Transverse colon (tissue), 4 donors: ENCODE measurements at regions not wholly inside any gene's neighbourhood (a gene's known extent, or its start where the extent isn't known, plus 50 kb on each side); places are given as distances from the start of the nearest gene placed in this dataset.

ENCODE experiments used
- DNase-seq: peaks from one replicate; pipeline ENCODE4 v3.0.0-alpha.2; 2019
- H3K27ac ChIP-seq, 4 donors: fragments of 200-600 bp; sonication (generic); 2 replicates each; pipeline ENCODE4 v1.5.1; 2016 to 2018; ENCODE audit warnings: inconsistent platforms in 4 of 4
- H3K27me3 ChIP-seq: fragments of 200-600 bp; sonication (generic); 2 replicates; pipeline ENCODE4 v1.5.1; 2017; ENCODE audit warnings: inconsistent platforms
- H3K36me3 ChIP-seq, 4 donors: fragments of 200-600 bp; sonication (generic); 2 replicates each; pipeline ENCODE4 v1.5.1; 2017 to 2019; ENCODE audit warnings: inconsistent platforms in 4 of 4
- H3K4me1 ChIP-seq, 4 donors: fragments of 200-600 bp; sonication (generic); 2 replicates each; pipeline ENCODE4 v1.5.1; 2017 to 2020; ENCODE audit warnings: inconsistent platforms in 4 of 4
- H3K4me3 ChIP-seq, 4 donors: fragments of 200-600 bp; sonication (generic); 1 replicate in 1 of 4; 2 replicates in 3 of 4; pipeline versions ENCODE4 v1.5.1 to v1.6.1; 2017 to 2019; ENCODE audit warnings: inconsistent platforms in 4 of 4
- H3K9me3 ChIP-seq, 2 donors: fragments of 200-600 bp; sonication (generic); 2 replicates each; pipeline ENCODE4 v1.5.1; 2017 to 2019; ENCODE audit warnings: inconsistent platforms in 2 of 2
- EP300 ChIP-seq: sonication (generic); formaldehyde crosslinking; IDR thresholded peaks from one replicate; pipeline ENCODE4 v1.6.1; 2017; ENCODE audit warnings: antibody characterized with exemption, low read depth
- POLR2A ChIP-seq: fragments of 450-650 bp; IDR thresholded peaks from one replicate; pipeline ENCODE4 v1.6.1; 2016; ENCODE audit warnings: antibody characterized with exemption, mild to moderate bottlenecking, moderate library complexity
- POLR2AphosphoS5 ChIP-seq, 3 donors: sonication (generic); formaldehyde crosslinking; IDR thresholded peaks; one replicate each; pipeline ENCODE4 v1.6.1; 2016; ENCODE audit warnings: antibody characterized with exemption in 3 of 3
- WGBS, 2 donors: methylation state at CpG; one replicate each; pipeline ENCODE4 v1.1.5; 2018; ENCODE audit warnings: low coverage in 1 of 2; 5-methylcytosine and 5-hydroxymethylcytosine counted together
- in situ Hi-C, 4 donors: fragments of 200-750 bp; cut with MboI; loops; one replicate each; pipeline versions ENCODE4 v1.15.0 to v1.15.1; 2017; ENCODE audit warnings: low sequenced_read_pairs in 3 of 4, low pct_ligation_motif_present in 1 of 4, low pct_unique_long_range_greater_than_20kb in 1 of 4
- intact Hi-C: fragments of 100-400 bp; cut with DNase I; formaldehyde crosslinking; loops from one replicate; pipeline ENCODE4 v1.15.1; 2023; ENCODE audit warnings: low total_unique reads
- TF ChIP-seq, protein P1 (sequence below), 5 experiments: fragments of 200-600 bp in 3 of 5; fragments of 450-650 bp in 2 of 5; sonication (generic) in 3 of 5; IDR thresholded peaks; 1 replicate in 2 of 5; 2 replicates in 3 of 5; pipeline ENCODE4 v1.5.1; 2016 to 2017; ENCODE audit warnings: antibody characterized with exemption in 5 of 5, inconsistent platforms in 3 of 5, mild to moderate bottlenecking in 2 of 5, moderate library complexity in 1 of 5

DNA sequence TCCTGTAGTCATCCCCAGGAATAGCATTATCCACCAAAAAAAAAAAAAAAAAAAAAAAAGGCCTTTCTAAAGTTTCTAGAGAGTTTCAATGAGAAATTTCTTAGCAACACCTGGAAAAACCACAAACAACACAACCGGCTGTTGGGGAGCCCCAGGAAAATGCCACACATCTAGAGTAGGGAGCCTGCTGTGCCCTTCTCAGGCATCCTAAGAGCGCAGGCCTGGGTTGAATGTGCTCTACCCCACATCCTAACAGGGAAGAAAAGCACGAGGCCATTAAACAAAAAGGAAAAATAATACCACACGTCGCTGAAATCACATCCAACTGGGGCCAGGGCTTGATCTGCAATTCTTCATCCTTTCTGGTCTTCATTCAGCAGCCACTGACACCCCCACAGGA lies 367.5 kb downstream of the TGFB2 start:
- WGBS, 2 donors: 73 to 75% methylated on average over 4 to 5 of the region's 5 CpGs
- in situ Hi-C loops: no loop called here

DNA sequence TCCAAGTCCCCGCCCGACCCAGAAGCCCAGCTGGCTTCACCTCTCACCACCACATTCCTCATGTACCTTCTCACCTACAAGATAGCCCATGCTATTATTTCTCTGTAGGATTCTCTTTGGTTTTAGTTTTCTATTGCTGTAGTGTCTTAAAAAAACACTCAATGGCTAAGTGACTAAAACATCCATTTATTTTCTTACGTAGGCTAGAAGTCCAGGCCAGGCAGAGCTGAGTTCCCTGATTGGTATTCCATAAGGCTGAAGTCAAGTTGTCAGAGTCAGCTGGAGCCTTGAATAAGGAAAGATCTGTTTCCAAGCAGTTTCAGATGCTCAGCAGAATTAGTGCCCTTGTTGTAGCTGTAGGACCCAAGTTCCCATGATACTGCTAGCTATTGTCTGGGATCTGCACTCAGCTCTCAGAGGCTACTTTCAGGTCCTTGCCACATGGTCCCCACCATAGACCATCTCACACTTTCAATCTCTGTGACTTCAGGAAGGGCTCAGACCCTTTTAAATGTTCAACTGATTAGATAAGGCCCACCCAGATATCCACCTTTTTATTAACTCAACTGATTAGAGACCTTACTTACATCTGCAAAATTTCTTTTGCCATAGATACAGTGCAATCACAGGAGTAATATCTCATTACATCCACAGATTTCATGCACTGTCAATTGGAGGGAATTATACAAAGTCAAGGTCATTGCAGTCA lies 371.0 kb downstream of the TGFB2 start:
- TF ChIP-seq POLR2AphosphoS5 (IDR thresholded peaks at IDR 0.05) (no peak), POLR2A (no peak), EP300 (no peak)
- TF ChIP-seq, protein P1, sequence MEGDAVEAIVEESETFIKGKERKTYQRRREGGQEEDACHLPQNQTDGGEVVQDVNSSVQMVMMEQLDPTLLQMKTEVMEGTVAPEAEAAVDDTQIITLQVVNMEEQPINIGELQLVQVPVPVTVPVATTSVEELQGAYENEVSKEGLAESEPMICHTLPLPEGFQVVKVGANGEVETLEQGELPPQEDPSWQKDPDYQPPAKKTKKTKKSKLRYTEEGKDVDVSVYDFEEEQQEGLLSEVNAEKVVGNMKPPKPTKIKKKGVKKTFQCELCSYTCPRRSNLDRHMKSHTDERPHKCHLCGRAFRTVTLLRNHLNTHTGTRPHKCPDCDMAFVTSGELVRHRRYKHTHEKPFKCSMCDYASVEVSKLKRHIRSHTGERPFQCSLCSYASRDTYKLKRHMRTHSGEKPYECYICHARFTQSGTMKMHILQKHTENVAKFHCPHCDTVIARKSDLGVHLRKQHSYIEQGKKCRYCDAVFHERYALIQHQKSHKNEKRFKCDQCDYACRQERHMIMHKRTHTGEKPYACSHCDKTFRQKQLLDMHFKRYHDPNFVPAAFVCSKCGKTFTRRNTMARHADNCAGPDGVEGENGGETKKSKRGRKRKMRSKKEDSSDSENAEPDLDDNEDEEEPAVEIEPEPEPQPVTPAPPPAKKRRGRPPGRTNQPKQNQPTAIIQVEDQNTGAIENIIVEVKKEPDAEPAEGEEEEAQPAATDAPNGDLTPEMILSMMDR (IDR thresholded peaks at IDR 0.05): no peak
- in situ Hi-C loops: no loop called here
- no peaks in the 10 kb centered on the region for H3K9me3 ChIP-seq
- no peaks in the 10 kb centered on the region for H3K4me1 ChIP-seq
- no peaks in the 10 kb centered on the region for H3K27me3 ChIP-seq
- no peak for DNase-seq
- H3K27ac ChIP-seq: no peak overlapping the region
- H3K4me3 ChIP-seq: no peak overlapping the region
- intact Hi-C loops: no loop called here
- no peaks in the 10 kb centered on the region for H3K36me3 ChIP-seq
- 72 to 89% methylated on average over 3 of the region's 3 CpGs for WGBS, 2 donors

More for the DNA sequence above, 367.5 kb downstream of the TGFB2 start:
- Histone ChIP-seq H3K9me3 (no peaks in the 10 kb centered on the region), H3K27ac (no peak overlapping the region), H3K27me3 (no peaks in the 10 kb centered on the region), H3K36me3 (no peaks in the 10 kb centered on the region), H3K4me1 (no peaks in the 10 kb centered on the region), H3K4me3 (no peak overlapping the region)
- no peak for DNase-seq
- TF ChIP-seq POLR2A (no peak), POLR2AphosphoS5 (IDR thresholded peaks at IDR 0.05) (no peak), EP300 (no peak)
- TF ChIP-seq, protein P1 (IDR thresholded peaks at IDR 0.05): no peak
- intact Hi-C loops: no loop called here

DNA sequence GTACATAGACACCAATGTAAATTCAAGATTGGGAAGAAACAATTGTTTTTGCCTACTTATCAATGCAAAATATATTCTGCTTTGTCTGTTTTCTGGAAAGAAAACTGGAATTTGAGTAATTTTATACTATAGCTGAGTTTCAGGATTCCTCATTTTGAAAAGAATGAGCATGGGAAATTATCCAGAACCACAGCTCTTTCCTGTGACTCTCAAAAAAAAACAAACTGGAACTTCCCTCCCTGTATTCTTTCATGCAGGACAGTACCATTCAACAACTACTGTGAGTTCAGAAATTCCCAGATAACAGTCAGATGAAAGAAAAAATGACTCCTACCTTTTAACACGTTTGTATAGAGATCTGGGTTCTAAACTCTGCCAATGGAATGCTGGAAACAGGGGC lies 372.4 kb downstream of the TGFB2 start:
- no peak for DNase-seq
- Histone ChIP-seq H3K27me3 (no peaks in the 10 kb centered on the region), H3K4me3 (no peak overlapping the region), H3K4me1 (no peaks in the 10 kb centered on the region), H3K27ac (no peak overlapping the region), H3K36me3 (no peaks in the 10 kb centered on the region), H3K9me3 (no peaks in the 10 kb centered on the region)
- intact Hi-C loops (no loop called here), in situ Hi-C loops (no loop called here)
- no peak for TF ChIP-seq POLR2A
- no peak for TF ChIP-seq POLR2AphosphoS5 (IDR thresholded peaks at IDR 0.05)
- TF ChIP-seq EP300: no peak
- TF ChIP-seq, protein P1 (IDR thresholded peaks at IDR 0.05): no peak
- 6 to 33% methylated on average over 1 of the region's 1 CpG for WGBS, 2 donors

DNA sequence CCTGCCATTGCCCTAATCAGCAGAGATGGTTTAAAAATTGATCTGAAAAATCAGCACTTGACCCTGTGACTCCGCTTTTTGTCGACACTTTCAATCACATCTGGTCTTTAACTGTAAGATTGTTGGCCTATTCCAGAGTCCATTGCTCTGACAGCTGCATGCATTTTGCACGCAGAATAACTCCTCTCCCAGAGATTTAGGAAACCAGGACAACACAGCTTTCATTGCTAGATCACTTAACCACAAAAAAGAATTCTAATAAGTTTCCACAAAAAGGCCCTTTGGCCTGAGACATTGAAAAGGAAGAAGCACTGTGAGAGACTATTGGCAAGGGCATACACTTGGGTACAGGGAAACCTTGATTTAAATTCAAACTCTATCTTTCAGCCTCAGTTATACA lies 373.1 kb downstream of the TGFB2 start:
- no peak for DNase-seq
- WGBS, 2 donors: 58 to 84% methylated on average over 3 of the region's 3 CpGs
- Histone ChIP-seq H3K27ac (no peak overlapping the region), H3K9me3 (no peaks in the 10 kb centered on the region), H3K4me3 (no peak overlapping the region), H3K4me1 (no peaks in the 10 kb centered on the region), H3K36me3 (no peaks in the 10 kb centered on the region), H3K27me3 (no peaks in the 10 kb centered on the region)
- intact Hi-C loops: no loop called here
- TF ChIP-seq, protein P1 (IDR thresholded peaks at IDR 0.05): no peak
- TF ChIP-seq POLR2A: no peak
- TF ChIP-seq POLR2AphosphoS5 (IDR thresholded peaks at IDR 0.05): no peak
- no peak for TF ChIP-seq EP300
- in situ Hi-C loops: no loop called here
